ENCODE measurements at regions not wholly inside any gene's neighbourhood (a gene's known extent, or its start where the extent isn't known, plus 50 kb on each side); places are given as distances from the start of the nearest gene placed in this dataset.
A peak's percentile ranks its signal among the peaks of the same experiment; 100 is the strongest.

DNA sequence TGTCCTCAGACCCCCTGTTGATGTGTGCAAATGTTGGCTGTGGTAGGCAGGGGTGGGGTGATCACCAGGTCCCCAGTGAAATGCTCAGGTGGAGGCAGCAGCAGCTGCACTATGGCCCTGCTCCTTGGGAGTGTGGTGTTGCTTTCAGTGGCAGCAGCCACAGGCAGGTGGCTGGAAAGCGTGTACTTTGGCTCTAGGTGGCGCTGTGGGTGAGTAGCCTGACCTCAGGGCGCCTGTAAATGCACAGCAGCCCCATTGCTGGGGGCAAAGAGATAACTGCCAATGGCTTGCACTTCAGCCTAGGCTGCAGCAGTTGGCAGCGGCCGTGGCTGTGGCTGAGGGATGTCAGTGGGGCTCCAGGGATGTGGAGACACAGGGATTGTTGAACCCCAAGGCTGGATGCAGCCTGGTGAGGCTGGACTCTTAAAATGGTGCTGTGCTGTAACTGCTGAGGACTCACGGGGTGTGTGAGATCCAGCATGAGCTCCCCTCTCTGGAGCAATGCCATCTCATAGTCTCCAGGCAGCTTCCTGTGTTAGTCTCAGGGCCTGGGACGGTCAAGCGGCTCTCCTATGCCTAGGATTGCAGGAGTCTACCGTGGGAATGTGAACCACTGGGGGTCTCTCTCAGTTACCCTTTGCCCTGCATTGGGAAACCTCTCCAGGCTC, 421.7 kb upstream of the HTR2C start:
- no peak for DNase-seq (ENCODE audit: low read depth, low spot score)
- no peak overlapping the region for H3K4me3 ChIP-seq (ENCODE audit: low read depth, low read length)
- TF ChIP-seq, protein P1, sequence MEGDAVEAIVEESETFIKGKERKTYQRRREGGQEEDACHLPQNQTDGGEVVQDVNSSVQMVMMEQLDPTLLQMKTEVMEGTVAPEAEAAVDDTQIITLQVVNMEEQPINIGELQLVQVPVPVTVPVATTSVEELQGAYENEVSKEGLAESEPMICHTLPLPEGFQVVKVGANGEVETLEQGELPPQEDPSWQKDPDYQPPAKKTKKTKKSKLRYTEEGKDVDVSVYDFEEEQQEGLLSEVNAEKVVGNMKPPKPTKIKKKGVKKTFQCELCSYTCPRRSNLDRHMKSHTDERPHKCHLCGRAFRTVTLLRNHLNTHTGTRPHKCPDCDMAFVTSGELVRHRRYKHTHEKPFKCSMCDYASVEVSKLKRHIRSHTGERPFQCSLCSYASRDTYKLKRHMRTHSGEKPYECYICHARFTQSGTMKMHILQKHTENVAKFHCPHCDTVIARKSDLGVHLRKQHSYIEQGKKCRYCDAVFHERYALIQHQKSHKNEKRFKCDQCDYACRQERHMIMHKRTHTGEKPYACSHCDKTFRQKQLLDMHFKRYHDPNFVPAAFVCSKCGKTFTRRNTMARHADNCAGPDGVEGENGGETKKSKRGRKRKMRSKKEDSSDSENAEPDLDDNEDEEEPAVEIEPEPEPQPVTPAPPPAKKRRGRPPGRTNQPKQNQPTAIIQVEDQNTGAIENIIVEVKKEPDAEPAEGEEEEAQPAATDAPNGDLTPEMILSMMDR (IDR thresholded peaks at IDR 0.05; ENCODE audit: low read depth, low read length): no peak
- in situ Hi-C loops (cut with HindIII; ENCODE audit: low sequenced_read_pairs): no loop called here

- in situ Hi-C loops (cut with HindIII; ENCODE audit: low sequenced_read_pairs): no loop called here
- no peak overlapping the region for H3K4me3 ChIP-seq (ENCODE audit: low read depth, low read length)
- TF ChIP-seq, protein P1 (IDR thresholded peaks at IDR 0.05; ENCODE audit: low read depth, low read length): no peak
- DNase-seq (ENCODE audit: low read depth, low spot score): no peak
These were observed 431.1 kb upstream of the HTR2C start for GRCh38 chrX:114152801-114153200.

DNA sequence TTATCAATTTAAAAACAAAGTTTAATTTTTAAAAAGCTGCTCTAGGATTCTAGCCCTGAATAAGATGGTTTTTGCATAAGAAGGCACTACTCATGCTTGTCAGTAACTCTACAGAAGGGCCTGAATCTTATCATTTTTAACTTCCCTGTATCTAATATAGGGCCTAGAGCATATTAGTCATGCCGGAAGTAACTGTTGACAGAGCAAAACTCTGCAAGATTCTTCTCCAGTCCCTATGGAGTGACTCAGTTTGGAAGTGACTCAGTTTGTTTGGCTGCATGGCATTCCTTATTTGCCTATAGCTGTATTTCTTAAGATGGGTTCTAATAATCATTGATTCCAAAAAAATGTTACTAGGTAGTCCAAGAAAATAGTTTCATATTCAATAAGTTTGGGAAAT, 431.8 kb upstream of the HTR2C start:
- DNase-seq (ENCODE audit: low read depth, low spot score): peak; percentile 45
- TF ChIP-seq, protein P1 (IDR thresholded peaks at IDR 0.05; ENCODE audit: low read depth, low read length): no peak
- no peak overlapping the region for H3K4me3 ChIP-seq (ENCODE audit: low read depth, low read length)
- in situ Hi-C loops (cut with HindIII; ENCODE audit: low sequenced_read_pairs): no loop called here

DNA sequence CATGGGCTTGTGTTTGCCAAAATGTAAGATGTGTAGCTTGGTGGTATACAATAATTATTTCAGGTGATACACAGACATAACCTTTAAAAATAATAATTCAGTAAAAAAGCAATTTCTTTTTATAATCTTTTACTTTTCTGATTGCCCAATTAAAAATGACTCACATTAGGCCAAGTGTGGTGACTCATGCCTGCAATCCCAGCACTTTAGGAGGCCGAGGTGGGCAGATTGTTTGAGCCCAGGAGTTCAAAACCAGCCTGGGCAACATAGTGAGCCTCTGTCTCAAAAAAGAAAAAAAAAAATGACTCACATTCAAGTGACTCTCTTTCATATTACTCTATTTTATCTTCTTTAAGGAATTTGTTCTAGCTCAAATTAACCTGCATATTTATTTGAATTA, 449.4 kb upstream of the HTR2C start:
- no peak overlapping the region for H3K4me3 ChIP-seq (ENCODE audit: low read depth, low read length)
- in situ Hi-C loops (cut with HindIII; ENCODE audit: low sequenced_read_pairs): no loop called here
- DNase-seq (ENCODE audit: low read depth, low spot score): no peak
- TF ChIP-seq, protein P1 (IDR thresholded peaks at IDR 0.05; ENCODE audit: low read depth, low read length): no peak

- H3K4me3 ChIP-seq (ENCODE audit: low read depth, low read length): no peak overlapping the region
- in situ Hi-C loops (cut with HindIII; ENCODE audit: low sequenced_read_pairs): no loop called here
- TF ChIP-seq, protein P1 (IDR thresholded peaks at IDR 0.05; ENCODE audit: low read depth, low read length): no peak
- no peak for DNase-seq (ENCODE audit: low read depth, low spot score)
These were observed 456.4 kb upstream of the HTR2C start for GRCh38 chrX:114127411-114128025.

DNA sequence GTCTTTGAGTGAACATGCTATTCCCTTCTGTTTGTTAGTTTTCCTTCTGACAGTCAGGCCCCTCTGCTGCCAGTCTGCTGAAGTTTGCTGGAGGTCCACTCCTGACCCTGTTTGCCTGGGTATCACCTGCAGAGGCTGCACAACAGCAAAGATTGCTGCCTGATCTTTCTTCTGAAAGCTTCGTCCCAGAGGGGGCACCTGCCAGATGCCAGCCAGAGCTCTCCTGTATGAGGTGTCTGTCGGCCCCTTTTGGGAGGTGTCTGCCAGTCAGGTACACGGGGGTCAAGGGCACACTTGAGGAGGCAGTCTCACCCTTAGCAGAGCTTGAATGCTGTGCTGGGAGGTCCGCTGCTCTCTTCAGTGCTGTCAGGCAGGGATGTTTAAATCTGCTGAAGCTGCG, 456.9 kb upstream of the HTR2C start:
- TF ChIP-seq, protein P1 (IDR thresholded peaks at IDR 0.05; ENCODE audit: low read depth, low read length): no peak
- no peak for DNase-seq (ENCODE audit: low read depth, low spot score)
- no peak overlapping the region for H3K4me3 ChIP-seq (ENCODE audit: low read depth, low read length)
- in situ Hi-C loops (cut with HindIII; ENCODE audit: low sequenced_read_pairs): no loop called here
